AG04450 (cell line): ENCODE measurements at regions not wholly inside any gene's neighbourhood (a gene's known extent, or its start where the extent isn't known, plus 50 kb on each side); places are given as distances from the start of the nearest gene placed in this dataset.

Experiments used
- CTCF ChIA-PET: fragments of 300-600, 350-600 bp; formaldehyde crosslinking; extraction: SDS; loops from one replicate; lab custom pipeline; 2022; ENCODE audit warnings: antibody characterized with exemption, inconsistent platforms; lab: Charles Lee
- POLR2A ChIA-PET: fragments of 350-600 bp; formaldehyde crosslinking; extraction: SDS; loops from one replicate; lab custom pipeline; 2021; ENCODE audit warnings: antibody characterized with exemption, inconsistent platforms; lab: Yijun Ruan, JAX
- DNase-seq: peaks from one replicate; pipeline ENCODE4 v3.0.0-alpha.2; 2011; ENCODE audit warnings: low read depth, low spot score
- H3K27ac ChIP-seq: one replicate; pipeline ENCODE4 v1.5.1; 2012; ENCODE audit warnings: low read depth, low read length, control low read depth
- H3K27me3 ChIP-seq: one replicate; pipeline ENCODE4 v1.6.0; 2012; ENCODE audit warnings: low read length; ENCODE audit not compliant: control insufficient read depth, insufficient read depth
- H3K4me3 ChIP-seq: 2 replicates; pipeline ENCODE4 v1.5.1; 2011; ENCODE audit warnings: mild to moderate bottlenecking, low read depth, low read length, control low read depth
- H3K9me3 ChIP-seq: 2 replicates; pipeline ENCODE4 v1.5.1; 2012; ENCODE audit warnings: low read length; ENCODE audit not compliant: control insufficient read depth, insufficient read depth
- TF ChIP-seq, protein P1 (sequence below): IDR thresholded peaks from 2 replicates; pipeline ENCODE4 v1.5.1; 2011; ENCODE audit warnings: low read depth, low read length, control low read depth, inconsistent platforms

DNA sequence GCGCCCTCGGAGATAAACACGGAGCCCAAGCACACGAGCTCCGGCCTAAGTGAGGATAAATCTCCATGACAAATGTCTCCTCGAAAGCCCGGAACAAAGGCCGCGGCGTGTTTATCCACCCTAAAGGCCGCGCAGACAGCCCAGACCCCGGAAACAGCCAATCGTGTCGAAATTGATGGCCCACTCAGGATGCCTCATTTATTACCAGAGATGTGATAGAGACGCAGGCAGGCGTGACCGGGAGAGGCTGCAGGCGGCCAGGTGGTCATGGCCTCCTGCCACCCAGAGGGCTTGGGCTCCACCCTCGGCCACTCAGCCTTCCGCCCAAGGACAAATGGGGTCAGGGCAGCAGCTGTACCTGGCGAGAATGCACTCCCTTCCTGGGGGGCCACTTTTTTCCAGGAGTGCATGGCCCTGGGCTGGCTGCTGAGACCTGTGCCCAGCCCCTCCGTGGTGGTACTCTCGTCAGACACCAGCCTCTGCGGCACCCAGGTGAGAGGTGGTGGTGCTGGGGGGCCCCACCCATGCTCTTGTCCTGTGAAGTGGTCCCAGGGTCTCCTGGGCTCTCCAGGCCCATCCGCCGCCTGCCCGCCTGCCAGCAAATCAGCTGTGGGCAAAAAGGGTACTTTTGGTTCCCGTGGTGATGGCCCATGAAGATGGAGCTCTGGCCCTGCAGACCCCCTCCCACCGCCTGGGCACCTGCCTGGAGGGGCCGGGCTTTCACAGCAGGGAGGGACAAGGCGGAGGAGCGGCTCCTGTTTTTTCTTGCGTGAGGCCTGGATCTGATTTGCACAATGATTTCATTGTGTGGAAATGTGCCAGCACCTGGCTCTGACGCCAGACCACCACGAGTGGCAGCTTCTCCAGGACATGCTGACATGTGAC is 211.5 kb upstream of the C14orf180 start:
- POLR2A ChIA-PET: no interaction called here

GRCh38 chr14:104368751-104369100 is 210.8 kb upstream of the C14orf180 start:
- ChIA-PET CTCF (no interaction called here), POLR2A (no interaction called here)
- Histone ChIP-seq H3K27me3 (no peaks in the 10 kb centered on the region), H3K4me3 (no peak overlapping the region), H3K9me3 (peaks cover 78% of the 10 kb centered on the region), H3K27ac (no peak overlapping the region)
- no peak for DNase-seq
- TF ChIP-seq, protein P1, sequence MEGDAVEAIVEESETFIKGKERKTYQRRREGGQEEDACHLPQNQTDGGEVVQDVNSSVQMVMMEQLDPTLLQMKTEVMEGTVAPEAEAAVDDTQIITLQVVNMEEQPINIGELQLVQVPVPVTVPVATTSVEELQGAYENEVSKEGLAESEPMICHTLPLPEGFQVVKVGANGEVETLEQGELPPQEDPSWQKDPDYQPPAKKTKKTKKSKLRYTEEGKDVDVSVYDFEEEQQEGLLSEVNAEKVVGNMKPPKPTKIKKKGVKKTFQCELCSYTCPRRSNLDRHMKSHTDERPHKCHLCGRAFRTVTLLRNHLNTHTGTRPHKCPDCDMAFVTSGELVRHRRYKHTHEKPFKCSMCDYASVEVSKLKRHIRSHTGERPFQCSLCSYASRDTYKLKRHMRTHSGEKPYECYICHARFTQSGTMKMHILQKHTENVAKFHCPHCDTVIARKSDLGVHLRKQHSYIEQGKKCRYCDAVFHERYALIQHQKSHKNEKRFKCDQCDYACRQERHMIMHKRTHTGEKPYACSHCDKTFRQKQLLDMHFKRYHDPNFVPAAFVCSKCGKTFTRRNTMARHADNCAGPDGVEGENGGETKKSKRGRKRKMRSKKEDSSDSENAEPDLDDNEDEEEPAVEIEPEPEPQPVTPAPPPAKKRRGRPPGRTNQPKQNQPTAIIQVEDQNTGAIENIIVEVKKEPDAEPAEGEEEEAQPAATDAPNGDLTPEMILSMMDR: no peak

More for the DNA sequence above, 211.5 kb upstream of the C14orf180 start:
- DNase-seq: no peak
- CTCF ChIA-PET: no interaction called here
- TF ChIP-seq, protein P1: no peak
- no peaks in the 10 kb centered on the region for H3K27me3 ChIP-seq
- H3K27ac ChIP-seq: no peak overlapping the region
- H3K9me3 ChIP-seq: peaks cover 78% of the 10 kb centered on the region
- no peak overlapping the region for H3K4me3 ChIP-seq

- Histone ChIP-seq H3K4me3 (no peak overlapping the region), H3K9me3 (peaks cover 78% of the 10 kb centered on the region), H3K27ac (no peak overlapping the region), H3K27me3 (no peaks in the 10 kb centered on the region)
- CTCF ChIA-PET: no interaction called here
- DNase-seq: no peak
- TF ChIP-seq, protein P1: no peak
- POLR2A ChIA-PET: no interaction called here
Observed at GRCh38 chr14:104369208-104369607, 210.4 kb upstream of the C14orf180 start.

DNA sequence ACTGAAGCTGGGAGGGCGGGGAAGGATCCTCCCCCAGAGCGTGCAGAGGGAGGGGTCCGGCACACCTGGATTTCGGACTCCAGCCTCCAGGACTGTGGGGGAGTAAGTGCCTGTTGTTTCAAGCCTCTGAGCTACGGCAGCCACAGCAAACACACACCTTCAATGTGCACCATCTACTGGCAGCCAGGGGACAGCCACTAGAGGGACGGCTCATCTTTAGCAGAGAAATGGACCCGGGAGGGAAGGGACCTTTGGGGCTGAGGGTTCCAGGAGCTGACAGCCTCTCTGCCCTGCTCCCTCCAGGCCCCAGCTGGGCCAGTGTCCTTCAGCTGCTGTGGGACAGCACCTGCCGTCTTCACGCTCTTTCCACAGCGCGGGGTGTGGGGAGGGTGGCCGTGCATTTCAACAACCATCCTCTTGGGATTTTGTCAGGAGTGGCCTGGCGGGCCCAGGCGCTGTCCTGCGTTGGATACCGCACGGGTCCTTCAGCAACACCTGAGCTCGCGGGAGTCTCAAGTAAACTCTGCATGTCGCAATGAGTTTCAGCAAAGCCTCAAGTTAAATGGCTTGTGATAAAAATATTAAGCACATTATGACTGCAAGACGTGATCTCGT is 209.2 kb upstream of the C14orf180 start:
- Histone ChIP-seq H3K27me3 (no peaks in the 10 kb centered on the region), H3K4me3 (no peak overlapping the region), H3K27ac (no peak overlapping the region), H3K9me3 (peaks cover 85% of the 10 kb centered on the region)
- TF ChIP-seq, protein P1: no peak
- DNase-seq: no peak
- CTCF ChIA-PET: no interaction called here
- POLR2A ChIA-PET: no interaction called here

DNA sequence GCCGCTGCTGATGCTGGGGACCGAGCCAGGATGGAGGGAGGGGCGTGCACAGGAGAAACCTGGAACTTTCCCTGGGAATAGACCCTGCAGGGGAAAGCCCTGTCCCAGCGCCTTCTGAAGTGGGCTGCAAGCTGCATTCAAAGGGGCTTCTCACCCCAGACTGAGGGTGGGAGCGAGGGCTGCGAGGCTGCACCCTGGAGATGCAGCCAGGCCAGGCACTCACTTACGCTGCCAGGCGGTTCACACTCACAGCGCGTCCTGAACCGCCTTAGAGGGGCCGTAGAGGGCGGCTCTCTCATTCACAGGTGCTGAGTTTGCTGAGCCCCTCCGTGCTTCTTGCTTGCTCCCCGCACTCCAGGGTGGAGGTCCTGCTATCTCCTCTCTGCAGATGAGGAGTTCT is 208.5 kb upstream of the C14orf180 start:
- Histone ChIP-seq H3K27ac (no peak overlapping the region), H3K4me3 (no peak overlapping the region), H3K27me3 (no peaks in the 10 kb centered on the region), H3K9me3 (peaks cover 91% of the 10 kb centered on the region)
- DNase-seq: no peak
- CTCF ChIA-PET: no interaction called here
- POLR2A ChIA-PET: no interaction called here
- TF ChIP-seq, protein P1: no peak
